MM.1S (cell line): ENCODE measurements at regions not wholly inside any gene's neighbourhood (a gene's known extent, or its start where the extent isn't known, plus 50 kb on each side); places are given as distances from the start of the nearest gene placed in this dataset.
A peak's percentile ranks its signal among the peaks of the same experiment; 100 is the strongest.

ENCODE experiments used
- DNase-seq: peaks from one replicate; pipeline ENCODE4 v3.0.0-alpha.2; 2015
- H2AFZ ChIP-seq: fragments of 300-600 bp; sonication (generic); 2 replicates; pipeline ENCODE4 v1.6.0; 2016; ENCODE audit warnings: antibody characterized with exemption, low read length
- H3F3A ChIP-seq: fragments of 300-600 bp; sonication (generic); 2 replicates; pipeline ENCODE4 v1.6.1; 2016; ENCODE audit warnings: mild to moderate bottlenecking, antibody characterized with exemption, low read length, moderate library complexity, mixed read lengths; ENCODE audit not compliant: insufficient read depth
- H3K27ac ChIP-seq: fragments of 300-600 bp; sonication (generic); 2 replicates; pipeline ENCODE4 v1.5.1; 2016; ENCODE audit warnings: mild to moderate bottlenecking, low read length
- H3K27me3 ChIP-seq: fragments of 300-600 bp; sonication (generic); replicated peaks from 2 replicates; pipeline ENCODE4 v1.6.0; 2016; ENCODE audit warnings: low read length; ENCODE audit not compliant: insufficient read depth
- H3K36me3 ChIP-seq: fragments of 300-600 bp; sonication (generic); replicated peaks from 2 replicates; pipeline ENCODE4 v1.6.1; 2016; ENCODE audit warnings: mild to moderate bottlenecking, low read length, mixed read lengths; ENCODE audit not compliant: insufficient read depth
- H3K4me1 ChIP-seq: fragments of 300-600 bp; sonication (generic); 2 replicates; pipeline ENCODE4 v1.6.1; 2016; ENCODE audit warnings: low read length, mixed read lengths
- H3K4me2 ChIP-seq: fragments of 300-600 bp; sonication (generic); 2 replicates; pipeline ENCODE4 v1.6.0; 2016; ENCODE audit warnings: low read depth, low read length
- H3K4me3 ChIP-seq: fragments of 300-600 bp; sonication (generic); 2 replicates; pipeline ENCODE4 v1.5.1; 2016; ENCODE audit warnings: low read length, mixed read lengths
- H3K79me2 ChIP-seq: fragments of 300-600 bp; sonication (generic); 2 replicates; pipeline ENCODE4 v1.6.1; 2016; ENCODE audit warnings: mixed run types, low read length, mixed read lengths
- H3K9ac ChIP-seq: fragments of 300-600 bp; sonication (generic); 2 replicates; pipeline ENCODE4 v1.6.1; 2016; ENCODE audit warnings: low read length, mixed read lengths
- H3K9me2 ChIP-seq: fragments of 300-600 bp; sonication (generic); replicated peaks from 2 replicates; pipeline ENCODE4 v1.6.1; 2016; ENCODE audit warnings: mild to moderate bottlenecking, low read length, mixed read lengths; ENCODE audit not compliant: insufficient read depth
- H3K9me3 ChIP-seq: fragments of 300-600 bp; sonication (generic); replicated peaks from 2 replicates; pipeline ENCODE4 v1.6.1; 2016; ENCODE audit warnings: mild to moderate bottlenecking, low read length, mixed read lengths; ENCODE audit not compliant: insufficient read depth
- H4K20me1 ChIP-seq: fragments of 300-600 bp; sonication (generic); 2 replicates; pipeline ENCODE4 v1.6.1; 2016; ENCODE audit warnings: mild to moderate bottlenecking, low read length, moderate library complexity, mixed read lengths; ENCODE audit not compliant: insufficient read depth
- CTCF ChIP-seq: fragments of 300-600 bp; sonication (generic); IDR thresholded peaks from 2 replicates; pipeline ENCODE4 v1.5.1; 2016; ENCODE audit warnings: antibody characterized with exemption, low read length, mixed read lengths
- EZH2 ChIP-seq: fragments of 300-600 bp; sonication (generic); optimal IDR thresholded peaks from 2 replicates; pipeline ENCODE3; 2017; ENCODE audit warnings: low read depth, mild to moderate bottlenecking, antibody characterized with exemption, low read length, mixed read lengths
- EZH2phosphoT487 ChIP-seq: fragments of 300-600 bp; sonication (generic); IDR thresholded peaks from 2 replicates; pipeline ENCODE4 v1.6.1; 2018; ENCODE audit warnings: antibody characterized with exemption, low read length

DNA sequence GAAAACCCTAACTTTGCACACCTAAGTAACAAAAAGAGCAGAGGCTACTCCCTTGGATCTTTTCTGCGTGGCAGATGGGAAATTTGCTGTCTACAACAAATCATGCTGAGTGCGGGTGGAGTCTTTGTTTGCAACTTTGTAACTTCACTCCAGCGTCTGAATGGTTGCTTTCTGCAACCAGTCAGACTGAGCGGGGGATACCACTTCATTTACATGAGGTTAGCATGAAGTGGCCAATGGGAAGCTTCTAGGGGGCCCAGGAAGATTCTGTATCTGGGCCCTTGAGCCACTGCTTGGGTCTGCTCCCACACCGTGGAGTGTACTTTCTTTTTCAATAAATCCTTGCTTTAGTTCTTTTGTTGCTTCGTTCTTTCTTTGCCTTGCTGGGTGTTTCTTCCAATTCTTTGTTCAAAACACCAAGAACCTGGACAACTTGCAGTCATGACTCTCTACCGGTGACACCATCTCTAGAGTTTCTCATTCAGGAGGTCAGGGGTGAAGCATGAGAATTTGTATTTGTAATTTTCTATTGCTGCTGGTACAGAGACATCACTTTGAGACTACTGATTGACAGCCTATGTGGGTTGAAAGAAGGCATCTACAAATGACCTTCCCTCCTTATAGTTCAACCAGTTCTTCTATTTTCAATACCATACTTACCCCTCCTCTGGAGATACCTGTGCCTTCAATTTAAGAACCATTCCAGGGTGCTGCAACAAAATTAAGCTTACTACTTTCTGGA lies 55.8 kb upstream of the RC3H1 start:
- no peak overlapping the region for H3K4me3 ChIP-seq
- H4K20me1 ChIP-seq = no peaks in the 10 kb centered on the region
- H3F3A ChIP-seq = no peaks in the 10 kb centered on the region
- no peaks in the 10 kb centered on the region for H3K36me3 ChIP-seq
- DNase-seq = no peak
- H3K9me2 ChIP-seq = no peaks in the 10 kb centered on the region
- no peaks in the 10 kb centered on the region for H3K9me3 ChIP-seq
- H3K4me2 ChIP-seq = no peak overlapping the region
- no peak overlapping the region for H3K27ac ChIP-seq
- H3K79me2 ChIP-seq = no peaks in the 10 kb centered on the region
- H3K27me3 ChIP-seq = no peaks in the 10 kb centered on the region
- no peak overlapping the region for H3K9ac ChIP-seq
- H2AFZ ChIP-seq = no peak overlapping the region
- no peaks in the 10 kb centered on the region for H3K4me1 ChIP-seq
- no peak for TF ChIP-seq CTCF
- no peak for TF ChIP-seq EZH2
- TF ChIP-seq EZH2phosphoT487 = no peak

DNA sequence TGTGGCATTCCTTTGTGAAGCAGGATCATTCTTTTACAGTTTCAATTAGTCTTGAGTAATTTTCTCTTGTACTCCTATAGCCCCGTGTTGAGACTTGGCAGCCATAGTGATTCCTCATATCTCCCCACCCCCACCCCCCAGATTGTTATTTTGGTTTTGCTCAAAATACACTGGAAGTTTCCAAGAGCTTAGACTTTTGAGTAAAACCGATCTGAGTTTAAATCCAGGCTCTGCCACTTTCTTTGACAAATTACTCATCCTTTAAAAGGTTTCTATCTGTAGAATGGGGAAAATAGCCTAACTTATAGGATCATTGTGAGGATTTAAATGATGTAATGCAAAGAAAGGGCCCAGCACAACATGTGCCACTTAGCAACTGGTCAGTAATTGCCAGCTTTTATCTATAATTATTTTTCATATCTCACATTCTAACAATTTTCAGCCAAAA lies 53.1 kb upstream of the RC3H1 start:
- no peak overlapping the region for H2AFZ ChIP-seq
- no peak overlapping the region for H3K27ac ChIP-seq

GRCh38 chr1:174074757-174075156 lies 52.6 kb upstream of the RC3H1 start:
- no peaks in the 10 kb centered on the region for H3K79me2 ChIP-seq
- no peaks in the 10 kb centered on the region for H3K36me3 ChIP-seq
- no peak overlapping the region for H2AFZ ChIP-seq
- H3K27me3 ChIP-seq = no peaks in the 10 kb centered on the region
- no peaks in the 10 kb centered on the region for H3F3A ChIP-seq
- no peak overlapping the region for H3K4me3 ChIP-seq
- no peaks in the 10 kb centered on the region for H3K9me2 ChIP-seq
- H3K4me1 ChIP-seq = no peaks in the 10 kb centered on the region
- H3K27ac ChIP-seq = no peak overlapping the region
- no peak overlapping the region for H3K4me2 ChIP-seq
- H3K9me3 ChIP-seq = no peaks in the 10 kb centered on the region
- no peaks in the 10 kb centered on the region for H4K20me1 ChIP-seq
- TF ChIP-seq CTCF (peak; percentile 30), EZH2 (no peak)
- no peak overlapping the region for H3K9ac ChIP-seq
- peak; percentile 33 for DNase-seq

More for the DNA sequence above, 53.1 kb upstream of the RC3H1 start:
- no peaks in the 10 kb centered on the region for H3K36me3 ChIP-seq
- no peak overlapping the region for H3K9ac ChIP-seq
- no peaks in the 10 kb centered on the region for H3K4me1 ChIP-seq
- no peaks in the 10 kb centered on the region for H3K79me2 ChIP-seq
- no peak overlapping the region for H3K4me2 ChIP-seq
- H3K27me3 ChIP-seq = no peaks in the 10 kb centered on the region
- H3F3A ChIP-seq = no peaks in the 10 kb centered on the region
- H3K9me3 ChIP-seq = no peaks in the 10 kb centered on the region
- no peak for DNase-seq
- H4K20me1 ChIP-seq = no peaks in the 10 kb centered on the region
- TF ChIP-seq CTCF (no peak), EZH2phosphoT487 (no peak), EZH2 (no peak)
- no peak overlapping the region for H3K4me3 ChIP-seq
- no peaks in the 10 kb centered on the region for H3K9me2 ChIP-seq
